ENCODE measurements at regions not wholly inside any gene's neighbourhood (a gene's known extent, or its start where the extent isn't known, plus 50 kb on each side); places are given as distances from the start of the nearest gene placed in this dataset.
"Not testable (repeated sequence)": the region's sequence is repeated elsewhere in the genome, so short reads cannot be mapped to it uniquely, and the experiment has no call there.

GRCh38 chr10:105644978-105645377, 1003.9 kb downstream of the SORCS3 start:
- DNase-seq (ENCODE audit: low spot score): no peak

- no peak for DNase-seq (ENCODE audit: low spot score)
Observed at GRCh38 chr10:105644559-105644958, 1003.5 kb downstream of the SORCS3 start.

GRCh38 chr10:105644091-105644490, 1003.0 kb downstream of the SORCS3 start:
- no peak for DNase-seq (ENCODE audit: low spot score)

GRCh38 chr10:105643660-105644059, 1002.6 kb downstream of the SORCS3 start:
- no peak for DNase-seq (ENCODE audit: low spot score)

- no peak for DNase-seq (ENCODE audit: low spot score)
Observed at GRCh38 chr10:105634281-105634680, 993.2 kb downstream of the SORCS3 start.

- DNase-seq (ENCODE audit: low spot score): no peak
Observed at GRCh38 chr10:105615715-105616365, 974.8 kb downstream of the SORCS3 start.

- no peak for DNase-seq (ENCODE audit: low spot score)
Observed at GRCh38 chr10:105611244-105611798, 970.2 kb downstream of the SORCS3 start.

GRCh38 chr10:105609451-105609850, 968.4 kb downstream of the SORCS3 start:
- DNase-seq (ENCODE audit: low spot score): no peak

GRCh38 chr10:105605918-105606317, 964.8 kb downstream of the SORCS3 start:
- no peak for DNase-seq (ENCODE audit: low spot score)

GRCh38 chr10:105605104-105605503, 964.0 kb downstream of the SORCS3 start:
- DNase-seq (ENCODE audit: low spot score): no peak

- DNase-seq (ENCODE audit: low spot score): no peak
Observed at GRCh38 chr10:105598207-105598606, 957.1 kb downstream of the SORCS3 start.

- no peak for DNase-seq (ENCODE audit: low spot score)
Observed at GRCh38 chr10:105597312-105597711, 956.2 kb downstream of the SORCS3 start.

GRCh38 chr10:105596749-105597148, 955.7 kb downstream of the SORCS3 start:
- DNase-seq (ENCODE audit: low spot score): no peak

- DNase-seq (ENCODE audit: low spot score): no peak
Observed at GRCh38 chr10:105594296-105594695, 953.2 kb downstream of the SORCS3 start.

- DNase-seq (ENCODE audit: low spot score): no peak
Observed at GRCh38 chr10:105592468-105592867, 951.4 kb downstream of the SORCS3 start.

- no peak for DNase-seq (ENCODE audit: low spot score)
Observed at GRCh38 chr10:105586451-105587098, 945.5 kb downstream of the SORCS3 start.

- DNase-seq (ENCODE audit: low spot score): no peak
Observed at GRCh38 chr10:105585753-105586152, 944.7 kb downstream of the SORCS3 start.

GRCh38 chr10:105585171-105585570, 944.1 kb downstream of the SORCS3 start:
- no peak for DNase-seq (ENCODE audit: low spot score)

- no peak for DNase-seq (ENCODE audit: low spot score)
Observed at GRCh38 chr10:105579112-105579511, 938.0 kb downstream of the SORCS3 start.

- no peak for DNase-seq (ENCODE audit: low spot score)
Observed at GRCh38 chr10:105577865-105578607, 936.9 kb downstream of the SORCS3 start.

GRCh38 chr10:105559333-105560097, 918.4 kb downstream of the SORCS3 start:
- no peak for DNase-seq (ENCODE audit: low spot score)

GRCh38 chr10:105550453-105550852, 909.4 kb downstream of the SORCS3 start:
- not testable (repeated sequence) for DNase-seq (ENCODE audit: low spot score)

Data from NAMALWA (cell line).